Retinal pigment epithelial cell (primary cell): ENCODE measurements at regions not wholly inside any gene's neighbourhood (a gene's known extent, or its start where the extent isn't known, plus 50 kb on each side); places are given as distances from the start of the nearest gene placed in this dataset.
A peak's percentile ranks its signal among the peaks of the same experiment; 100 is the strongest.

ENCODE experiments used
- DNase-seq: peaks from one replicate; pipeline ENCODE4 v3.0.0-alpha.2; 2010; ENCODE audit warnings: low read depth
- H3K4me3 ChIP-seq: 2 replicates; pipeline ENCODE4 v1.5.1; 2011; ENCODE audit warnings: mild to moderate bottlenecking, low read length, control low read depth, moderate library complexity
- TF ChIP-seq, protein P1 (sequence below): conservative IDR thresholded peaks from 2 replicates; pipeline ENCODE4 v1.5.1; 2011; ENCODE audit warnings: low read depth, low read length, control low read depth, inconsistent platforms

DNA sequence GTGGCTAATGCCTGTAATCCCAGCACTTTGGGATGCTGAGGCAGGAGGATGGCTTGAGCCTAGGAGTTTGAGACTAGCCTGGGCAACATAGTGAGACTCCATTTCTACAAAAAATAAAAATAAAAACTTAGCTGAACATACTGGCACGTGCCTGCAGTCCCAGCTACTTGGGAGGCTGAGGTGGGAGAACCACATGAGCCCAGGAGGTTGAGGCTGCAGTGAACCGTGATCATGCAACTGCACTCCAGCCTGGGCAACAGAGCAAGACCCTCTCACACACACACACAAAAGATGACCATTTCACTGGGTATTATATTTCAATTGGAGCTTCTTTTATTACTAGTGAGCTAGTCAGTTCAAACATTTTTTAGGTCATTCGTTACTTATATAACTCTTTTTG lies 116.9 kb upstream of the SLC35F3 start:
- H3K4me3 ChIP-seq, result no peak overlapping the region
- DNase-seq, result no peak
- TF ChIP-seq, protein P1, sequence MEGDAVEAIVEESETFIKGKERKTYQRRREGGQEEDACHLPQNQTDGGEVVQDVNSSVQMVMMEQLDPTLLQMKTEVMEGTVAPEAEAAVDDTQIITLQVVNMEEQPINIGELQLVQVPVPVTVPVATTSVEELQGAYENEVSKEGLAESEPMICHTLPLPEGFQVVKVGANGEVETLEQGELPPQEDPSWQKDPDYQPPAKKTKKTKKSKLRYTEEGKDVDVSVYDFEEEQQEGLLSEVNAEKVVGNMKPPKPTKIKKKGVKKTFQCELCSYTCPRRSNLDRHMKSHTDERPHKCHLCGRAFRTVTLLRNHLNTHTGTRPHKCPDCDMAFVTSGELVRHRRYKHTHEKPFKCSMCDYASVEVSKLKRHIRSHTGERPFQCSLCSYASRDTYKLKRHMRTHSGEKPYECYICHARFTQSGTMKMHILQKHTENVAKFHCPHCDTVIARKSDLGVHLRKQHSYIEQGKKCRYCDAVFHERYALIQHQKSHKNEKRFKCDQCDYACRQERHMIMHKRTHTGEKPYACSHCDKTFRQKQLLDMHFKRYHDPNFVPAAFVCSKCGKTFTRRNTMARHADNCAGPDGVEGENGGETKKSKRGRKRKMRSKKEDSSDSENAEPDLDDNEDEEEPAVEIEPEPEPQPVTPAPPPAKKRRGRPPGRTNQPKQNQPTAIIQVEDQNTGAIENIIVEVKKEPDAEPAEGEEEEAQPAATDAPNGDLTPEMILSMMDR, result no peak

DNA sequence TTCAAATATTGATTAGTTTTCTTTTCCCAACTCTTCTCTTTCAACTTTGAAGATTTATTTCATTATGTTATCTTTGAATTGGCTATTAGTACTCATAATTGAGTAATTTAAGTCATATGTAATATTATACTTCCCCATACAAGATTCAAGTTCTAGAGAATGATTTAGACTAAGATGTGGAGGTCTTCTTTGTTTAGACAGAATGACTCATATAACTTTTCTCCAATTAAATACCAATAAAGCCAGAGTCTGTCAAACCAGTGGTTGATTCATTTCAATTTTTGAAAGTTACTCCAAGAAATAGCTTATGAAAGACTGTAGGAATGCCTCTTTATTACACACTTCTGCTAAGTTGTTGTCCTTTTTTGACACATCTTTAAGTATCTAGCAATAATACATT lies 115.8 kb upstream of the SLC35F3 start:
- no peak for DNase-seq
- TF ChIP-seq, protein P1, result no peak
- H3K4me3 ChIP-seq, result no peak overlapping the region

DNA sequence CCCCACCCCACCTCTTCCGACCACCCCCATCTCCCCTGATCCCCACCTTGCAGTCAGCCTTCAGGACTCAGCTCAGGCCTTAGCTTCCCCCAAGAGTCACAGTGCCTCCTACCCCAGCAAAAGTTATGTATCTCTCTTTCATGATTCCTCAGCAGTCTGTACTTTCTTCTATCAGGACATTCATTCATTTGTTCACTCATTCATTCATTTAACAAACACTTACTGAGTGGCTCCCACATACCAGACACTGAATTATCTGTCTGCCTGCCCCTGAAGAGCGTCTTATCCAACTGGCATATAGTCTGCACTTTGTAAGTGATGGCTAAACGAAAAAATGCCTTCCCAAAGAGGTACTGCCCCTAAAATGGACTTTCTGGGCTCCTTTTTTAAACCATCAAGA lies 114.4 kb upstream of the SLC35F3 start:
- H3K4me3 ChIP-seq, result no peak overlapping the region
- TF ChIP-seq, protein P1, result no peak
- DNase-seq, result no peak

DNA sequence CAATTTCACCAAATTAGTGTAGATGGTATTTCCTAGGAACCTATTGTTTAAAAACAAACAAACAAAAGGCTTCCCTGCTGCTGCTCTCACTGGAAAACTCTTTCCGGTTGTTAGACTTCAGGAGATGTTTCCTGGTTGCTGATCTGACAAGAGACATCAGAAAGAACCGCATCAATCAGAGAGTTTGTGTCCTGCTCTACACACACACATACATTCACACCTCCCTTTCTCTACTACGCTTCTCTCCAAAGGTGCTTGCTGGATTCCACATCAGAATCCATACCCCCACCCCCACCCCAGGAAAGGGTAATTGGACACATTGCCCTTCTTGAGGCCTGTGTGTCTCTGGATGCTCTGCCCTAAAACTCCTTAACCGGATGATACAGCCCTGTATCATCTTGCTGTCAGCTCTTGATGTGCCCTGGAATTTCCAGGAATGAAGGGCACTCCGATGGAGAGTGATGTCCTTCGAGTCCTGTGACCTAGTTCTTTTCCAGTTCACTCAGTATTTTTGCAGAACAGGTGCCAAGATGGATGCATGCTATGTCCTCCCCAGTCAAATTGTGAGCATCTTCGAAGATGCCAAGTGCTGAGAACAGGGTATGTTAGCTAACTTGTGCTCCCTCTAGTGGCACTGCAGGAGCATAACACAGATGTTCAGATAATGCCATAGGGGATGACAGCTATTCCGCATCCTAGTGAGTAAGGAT lies 113.7 kb upstream of the SLC35F3 start:
- TF ChIP-seq, protein P1, result peak; percentile 98

DNA sequence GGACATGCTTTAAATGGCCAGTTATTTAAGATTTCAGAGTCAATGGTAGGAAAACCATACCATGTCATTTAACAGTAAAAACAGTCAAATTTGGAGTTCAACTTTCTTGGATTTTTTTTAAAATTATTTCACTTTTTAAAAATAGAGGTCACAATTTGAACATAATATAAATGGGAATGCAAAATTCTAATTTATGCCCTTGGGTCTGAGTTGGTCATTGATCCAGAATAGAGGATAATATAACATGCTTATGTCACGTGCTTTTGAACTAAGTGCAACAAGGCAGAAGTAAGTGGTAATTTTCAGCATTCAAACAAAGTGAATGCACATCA lies 113.1 kb upstream of the SLC35F3 start:
- DNase-seq, result no peak
- no peak overlapping the region for H3K4me3 ChIP-seq
- TF ChIP-seq, protein P1, result no peak

More for the DNA sequence above, 113.7 kb upstream of the SLC35F3 start:
- no peak overlapping the region for H3K4me3 ChIP-seq
- DNase-seq, result peak; percentile 13

DNA sequence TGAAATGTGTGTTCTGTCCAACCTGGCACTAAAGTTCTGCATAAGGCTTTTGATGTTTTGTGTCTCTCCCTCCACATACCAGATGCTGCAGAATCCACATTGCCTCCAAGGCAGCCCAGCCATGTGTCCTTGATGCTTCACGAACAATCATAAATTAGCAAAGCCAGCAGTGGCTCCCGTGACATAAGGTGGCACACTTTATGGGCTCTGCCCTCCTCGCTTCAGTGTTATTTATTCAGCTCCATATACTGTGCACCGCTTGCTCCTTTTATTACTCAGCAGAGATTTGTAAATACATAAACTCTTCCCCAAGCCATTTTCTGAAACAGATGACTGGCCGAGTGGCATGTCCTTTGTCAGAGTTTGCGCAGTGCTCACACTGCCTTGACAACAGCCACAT lies 112.8 kb upstream of the SLC35F3 start:
- no peak for DNase-seq
- H3K4me3 ChIP-seq, result no peak overlapping the region
- TF ChIP-seq, protein P1, result no peak

DNA sequence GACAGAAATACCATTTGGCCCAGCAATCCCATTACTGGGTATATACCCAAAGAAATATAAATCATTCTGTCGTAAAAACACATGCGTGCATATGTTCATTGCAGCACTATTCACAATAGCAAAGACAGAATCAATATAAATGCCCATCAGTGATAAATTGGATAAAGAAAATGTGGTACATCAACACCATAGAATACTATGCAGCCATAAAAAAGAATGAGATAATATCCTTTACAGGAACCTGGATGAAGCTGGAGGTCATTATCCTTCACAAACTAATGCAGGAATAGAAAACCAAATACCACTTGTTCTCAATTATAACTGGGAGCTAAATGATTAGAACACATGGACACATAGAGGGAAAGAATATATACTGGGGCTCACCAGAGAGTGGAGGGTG lies 109.6 kb upstream of the SLC35F3 start:
- H3K4me3 ChIP-seq, result no peak overlapping the region
- no peak for DNase-seq
- TF ChIP-seq, protein P1, result no peak
